ENCODE measurements at regions not wholly inside any gene's neighbourhood (a gene's known extent, or its start where the extent isn't known, plus 50 kb on each side); places are given as distances from the start of the nearest gene placed in this dataset.

DNA sequence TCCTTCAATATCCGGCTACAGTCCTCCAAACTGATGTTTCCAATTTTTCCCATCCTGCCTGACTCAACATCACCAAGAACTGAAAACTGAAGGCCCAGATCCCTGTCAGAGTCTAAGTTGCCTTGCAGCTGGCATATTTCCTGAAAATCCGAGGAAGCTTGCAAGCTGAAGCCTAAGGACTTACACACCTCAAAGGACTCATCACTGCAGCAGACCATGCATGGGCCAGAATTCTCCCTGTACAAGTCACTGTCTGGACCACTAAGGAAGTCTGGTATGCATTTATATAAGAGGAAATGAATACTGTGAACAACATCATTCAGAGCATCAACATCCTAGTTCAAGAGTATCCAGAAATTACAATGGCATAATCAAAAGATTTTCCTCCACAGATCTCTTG is 548.8 kb upstream of the MDFIC2 start:
- Histone ChIP-seq H3K27me3 (ENCODE audit: insufficient read depth, low read length, poor library complexity) (no peaks in the 10 kb centered on the region), H3K4me1 (ENCODE audit: insufficient read depth, low read length) (no peaks in the 10 kb centered on the region), H3K9me3 (ENCODE audit: insufficient read depth, low read length, severe bottlenecking) (no peaks in the 10 kb centered on the region), H3K36me3 (ENCODE audit: insufficient read depth, low read length) (no peaks in the 10 kb centered on the region), H3K4me3 (ENCODE audit: low read depth in 1 of 2, low read length in 2 of 2) (no peak overlapping the region), H3K79me2 (ENCODE audit: insufficient read depth, low read length) (no peaks in the 10 kb centered on the region), H3K9ac (ENCODE audit: low read depth, low read length) (no peak overlapping the region), H3K4me2 (ENCODE audit: insufficient read depth, low read length) (no peak overlapping the region), H3K27ac (ENCODE audit: low read length) (no peak overlapping the region), H4K20me1 (ENCODE audit: insufficient read depth, low read length) (no peaks in the 10 kb centered on the region), H2AFZ (ENCODE audit: low read depth, low read length) (no peak overlapping the region)
- DNase-seq (no peak), ATAC-seq (ENCODE audit: insufficient read depth, low read depth) (no peak)
- no peak for TF ChIP-seq EZH2 (IDR thresholded peaks at IDR 0.05; ENCODE audit: borderline replicate concordance, low read depth, low read length, severe bottlenecking)

DNA sequence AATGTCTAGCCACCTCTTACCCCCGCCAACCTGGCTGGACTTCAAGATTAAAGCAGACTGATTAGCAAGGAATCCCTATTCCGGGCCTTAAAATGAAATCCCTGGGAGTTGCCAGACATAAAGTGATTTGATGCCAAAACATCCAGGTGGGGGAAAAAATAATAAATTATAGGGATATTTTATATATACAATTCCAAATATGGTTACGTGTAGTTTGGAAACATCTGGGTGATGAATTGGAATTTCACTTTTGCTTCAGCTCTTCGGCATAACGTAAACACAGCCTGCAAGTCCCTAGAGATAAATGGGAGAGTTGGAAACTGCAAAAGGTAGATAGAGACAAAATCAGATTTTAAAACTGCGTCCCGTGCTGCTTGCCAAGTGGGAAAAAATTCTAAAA is 545.5 kb upstream of the MDFIC2 start:
- no peak overlapping the region for H3K4me2 ChIP-seq (ENCODE audit: insufficient read depth, low read length)

DNA sequence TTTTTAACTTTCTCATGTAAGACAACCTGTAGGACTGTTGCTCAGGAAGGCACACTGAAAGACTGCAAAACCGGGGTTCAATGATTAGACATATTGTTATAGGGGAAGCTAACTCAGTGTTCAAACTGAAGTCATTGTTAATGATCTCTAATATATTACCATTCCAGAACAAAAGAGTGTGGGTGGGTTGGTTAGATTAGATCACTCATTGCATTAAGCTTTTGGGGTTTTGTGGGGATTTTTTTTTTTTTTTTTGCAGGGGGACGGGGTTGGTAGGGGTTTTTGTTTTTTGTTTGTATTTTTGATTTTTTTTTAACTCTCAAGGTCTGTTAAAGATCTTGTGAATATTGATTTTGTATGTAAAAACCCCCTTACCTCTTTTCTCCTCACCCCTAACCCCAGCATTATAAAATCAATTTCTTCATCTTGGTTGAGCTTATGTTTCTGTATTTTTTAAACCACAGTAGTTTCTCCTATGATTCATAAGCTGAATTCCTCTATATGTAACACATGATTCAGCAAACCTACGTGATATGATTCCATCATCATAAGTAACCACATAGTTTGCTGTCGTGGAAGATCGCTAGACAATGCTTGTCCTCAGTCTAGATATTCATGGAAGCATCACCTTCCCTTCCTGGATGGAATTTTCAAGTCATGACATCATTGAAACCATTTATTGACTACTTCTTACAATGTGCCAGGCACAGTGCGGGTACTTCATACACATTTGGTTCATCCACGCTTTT is 544.1 kb upstream of the MDFIC2 start:
- no peak for DNase-seq
- no peak for ATAC-seq (ENCODE audit: insufficient read depth, low read depth)

More for the DNA sequence above, 545.5 kb upstream of the MDFIC2 start:
- no peaks in the 10 kb centered on the region for H3K36me3 ChIP-seq (ENCODE audit: insufficient read depth, low read length)
- H3K27me3 ChIP-seq (ENCODE audit: insufficient read depth, low read length, poor library complexity), result no peaks in the 10 kb centered on the region
- H2AFZ ChIP-seq (ENCODE audit: low read depth, low read length), result no peak overlapping the region
- H3K4me1 ChIP-seq (ENCODE audit: insufficient read depth, low read length), result no peaks in the 10 kb centered on the region
- ATAC-seq (ENCODE audit: insufficient read depth, low read depth) (no peak), DNase-seq (no peak)
- no peaks in the 10 kb centered on the region for H3K9me3 ChIP-seq (ENCODE audit: insufficient read depth, low read length, severe bottlenecking)
- H4K20me1 ChIP-seq (ENCODE audit: insufficient read depth, low read length), result no peaks in the 10 kb centered on the region
- no peaks in the 10 kb centered on the region for H3K79me2 ChIP-seq (ENCODE audit: insufficient read depth, low read length)
- H3K9ac ChIP-seq (ENCODE audit: low read depth, low read length), result no peak overlapping the region
- no peak overlapping the region for H3K4me3 ChIP-seq (ENCODE audit: low read depth in 1 of 2, low read length in 2 of 2)
- no peak for TF ChIP-seq EZH2 (IDR thresholded peaks at IDR 0.05; ENCODE audit: borderline replicate concordance, low read depth, low read length, severe bottlenecking)
- TF ChIP-seq, protein P1, sequence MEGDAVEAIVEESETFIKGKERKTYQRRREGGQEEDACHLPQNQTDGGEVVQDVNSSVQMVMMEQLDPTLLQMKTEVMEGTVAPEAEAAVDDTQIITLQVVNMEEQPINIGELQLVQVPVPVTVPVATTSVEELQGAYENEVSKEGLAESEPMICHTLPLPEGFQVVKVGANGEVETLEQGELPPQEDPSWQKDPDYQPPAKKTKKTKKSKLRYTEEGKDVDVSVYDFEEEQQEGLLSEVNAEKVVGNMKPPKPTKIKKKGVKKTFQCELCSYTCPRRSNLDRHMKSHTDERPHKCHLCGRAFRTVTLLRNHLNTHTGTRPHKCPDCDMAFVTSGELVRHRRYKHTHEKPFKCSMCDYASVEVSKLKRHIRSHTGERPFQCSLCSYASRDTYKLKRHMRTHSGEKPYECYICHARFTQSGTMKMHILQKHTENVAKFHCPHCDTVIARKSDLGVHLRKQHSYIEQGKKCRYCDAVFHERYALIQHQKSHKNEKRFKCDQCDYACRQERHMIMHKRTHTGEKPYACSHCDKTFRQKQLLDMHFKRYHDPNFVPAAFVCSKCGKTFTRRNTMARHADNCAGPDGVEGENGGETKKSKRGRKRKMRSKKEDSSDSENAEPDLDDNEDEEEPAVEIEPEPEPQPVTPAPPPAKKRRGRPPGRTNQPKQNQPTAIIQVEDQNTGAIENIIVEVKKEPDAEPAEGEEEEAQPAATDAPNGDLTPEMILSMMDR (IDR thresholded peaks at IDR 0.05; ENCODE audit: borderline replicate concordance, extremely low read depth, low read length, poor library complexity, severe bottlenecking), result no peak
- no peak overlapping the region for H3K27ac ChIP-seq (ENCODE audit: low read length)

DNA sequence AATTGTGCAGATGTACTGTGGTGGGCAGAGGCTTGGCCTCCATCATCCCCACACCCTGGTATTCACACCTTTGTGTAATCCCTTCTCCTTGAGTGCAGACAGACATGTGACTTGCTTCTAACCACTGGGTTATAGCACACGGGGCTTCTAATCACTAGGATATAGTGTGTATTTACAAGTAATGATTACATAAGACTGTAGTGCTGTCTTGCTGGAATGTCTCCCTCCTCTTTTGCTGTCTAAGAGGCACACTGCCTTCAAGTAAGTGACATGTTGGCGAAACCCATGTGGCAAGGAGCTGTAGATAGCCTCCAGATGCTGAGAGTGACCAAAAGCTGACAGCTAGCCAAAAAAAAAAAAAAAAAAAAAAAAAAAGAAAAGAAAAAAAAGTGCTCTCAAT is 542.7 kb upstream of the MDFIC2 start:
- no peak for ATAC-seq (ENCODE audit: insufficient read depth, low read depth)
- no peak for DNase-seq

More for the DNA sequence above, 544.1 kb upstream of the MDFIC2 start:
- no peak overlapping the region for H3K9ac ChIP-seq (ENCODE audit: low read depth, low read length)
- no peaks in the 10 kb centered on the region for H3K27me3 ChIP-seq (ENCODE audit: insufficient read depth, low read length, poor library complexity)
- no peak overlapping the region for H3K4me2 ChIP-seq (ENCODE audit: insufficient read depth, low read length)
- TF ChIP-seq, protein P1 (IDR thresholded peaks at IDR 0.05; ENCODE audit: borderline replicate concordance, extremely low read depth, low read length, poor library complexity, severe bottlenecking), result no peak
- TF ChIP-seq EZH2 (IDR thresholded peaks at IDR 0.05; ENCODE audit: borderline replicate concordance, low read depth, low read length, severe bottlenecking), result no peak
- no peaks in the 10 kb centered on the region for H4K20me1 ChIP-seq (ENCODE audit: insufficient read depth, low read length)
- H3K27ac ChIP-seq (ENCODE audit: low read length), result no peak overlapping the region
- H3K79me2 ChIP-seq (ENCODE audit: insufficient read depth, low read length), result no peaks in the 10 kb centered on the region
- H3K36me3 ChIP-seq (ENCODE audit: insufficient read depth, low read length), result no peaks in the 10 kb centered on the region
- no peaks in the 10 kb centered on the region for H3K4me1 ChIP-seq (ENCODE audit: insufficient read depth, low read length)
- H3K4me3 ChIP-seq (ENCODE audit: low read depth in 1 of 2, low read length in 2 of 2), result no peak overlapping the region
- no peak overlapping the region for H2AFZ ChIP-seq (ENCODE audit: low read depth, low read length)
- no peaks in the 10 kb centered on the region for H3K9me3 ChIP-seq (ENCODE audit: insufficient read depth, low read length, severe bottlenecking)

More for the DNA sequence above, 542.7 kb upstream of the MDFIC2 start:
- Histone ChIP-seq H3K9me3 (ENCODE audit: insufficient read depth, low read length, severe bottlenecking) (no peaks in the 10 kb centered on the region), H3K36me3 (ENCODE audit: insufficient read depth, low read length) (no peaks in the 10 kb centered on the region), H3K27me3 (ENCODE audit: insufficient read depth, low read length, poor library complexity) (no peaks in the 10 kb centered on the region), H3K79me2 (ENCODE audit: insufficient read depth, low read length) (no peaks in the 10 kb centered on the region), H3K4me2 (ENCODE audit: insufficient read depth, low read length) (no peak overlapping the region), H3K4me3 (ENCODE audit: low read depth in 1 of 2, low read length in 2 of 2) (no peak overlapping the region), H2AFZ (ENCODE audit: low read depth, low read length) (no peak overlapping the region), H3K4me1 (ENCODE audit: insufficient read depth, low read length) (no peaks in the 10 kb centered on the region), H3K27ac (ENCODE audit: low read length) (no peak overlapping the region), H4K20me1 (ENCODE audit: insufficient read depth, low read length) (no peaks in the 10 kb centered on the region), H3K9ac (ENCODE audit: low read depth, low read length) (no peak overlapping the region)
- no peak for TF ChIP-seq EZH2 (IDR thresholded peaks at IDR 0.05; ENCODE audit: borderline replicate concordance, low read depth, low read length, severe bottlenecking)
- TF ChIP-seq, protein P1 (IDR thresholded peaks at IDR 0.05; ENCODE audit: borderline replicate concordance, extremely low read depth, low read length, poor library complexity, severe bottlenecking), result no peak
